ENCODE measurements at regions not wholly inside any gene's neighbourhood (a gene's known extent, or its start where the extent isn't known, plus 50 kb on each side); places are given as distances from the start of the nearest gene placed in this dataset.

DNA sequence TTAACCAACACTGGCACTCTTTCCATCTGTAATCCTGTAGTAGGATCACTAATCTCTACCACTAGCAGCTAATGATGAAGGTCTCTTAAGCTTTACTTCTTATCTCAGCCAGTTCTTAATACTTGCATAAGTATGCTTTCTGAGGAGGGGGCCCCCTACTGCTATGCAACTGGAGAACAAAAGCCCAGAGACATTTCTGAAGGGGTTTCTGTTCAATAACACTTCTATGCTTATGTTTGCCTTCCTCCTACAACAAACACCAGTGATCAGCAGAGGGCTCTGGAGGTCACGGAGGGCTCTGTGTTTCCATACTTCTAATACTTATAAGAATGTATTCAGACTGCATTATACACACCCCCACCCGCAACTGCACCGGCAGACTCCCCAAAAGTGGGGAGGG is 215.8 kb downstream of the BARHL2 start:
- DNase-seq (ENCODE audit: low read depth, low spot score): no peak

DNA sequence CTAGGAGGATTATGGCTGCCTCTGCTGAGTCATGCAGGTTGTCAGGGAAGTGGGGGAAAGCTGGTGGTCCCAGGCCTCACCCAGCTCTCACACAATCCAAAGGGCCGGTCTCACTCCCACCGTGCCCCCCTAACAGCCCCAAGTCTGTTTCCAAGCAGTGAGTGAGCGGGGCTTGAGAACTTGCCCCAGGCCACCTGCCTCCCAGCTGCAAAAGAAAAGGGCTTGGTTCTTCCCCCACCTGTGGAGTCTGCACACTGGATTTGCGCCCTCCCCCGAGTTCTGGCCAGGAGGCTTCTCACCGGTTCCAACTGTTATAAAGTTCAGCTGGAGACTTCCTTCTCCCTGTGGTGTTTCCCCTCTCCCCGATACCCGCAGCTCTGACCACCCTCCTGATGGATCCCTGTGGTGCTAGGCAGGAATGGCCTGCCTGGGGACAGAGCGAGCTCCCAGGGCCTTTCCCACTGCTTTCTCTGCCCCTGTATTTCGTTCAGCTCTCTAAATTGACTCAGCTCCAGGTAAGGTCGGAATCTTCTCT is 222.3 kb downstream of the BARHL2 start:
- no peak for DNase-seq (ENCODE audit: low read depth, low spot score)

DNA sequence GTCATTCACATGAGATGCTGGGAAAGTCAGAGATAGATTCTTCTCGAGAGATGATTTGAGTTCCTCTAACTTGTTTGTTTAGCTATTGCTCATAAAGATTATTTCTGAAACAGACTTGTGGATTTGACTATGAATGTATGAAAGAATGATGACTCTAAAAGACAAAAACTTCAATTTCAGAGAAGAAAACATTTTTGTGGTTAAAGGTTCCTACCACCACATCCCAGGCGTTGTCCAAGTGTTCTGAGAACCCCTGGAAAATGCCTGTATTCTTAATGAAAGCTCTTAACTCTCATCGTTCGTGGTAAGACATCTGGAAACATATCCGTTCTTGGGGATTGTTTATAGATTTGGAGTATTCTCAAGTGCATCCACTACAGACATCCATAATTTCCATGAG is 228.7 kb downstream of the BARHL2 start:
- no peak for DNase-seq (ENCODE audit: low read depth, low spot score)

DNA sequence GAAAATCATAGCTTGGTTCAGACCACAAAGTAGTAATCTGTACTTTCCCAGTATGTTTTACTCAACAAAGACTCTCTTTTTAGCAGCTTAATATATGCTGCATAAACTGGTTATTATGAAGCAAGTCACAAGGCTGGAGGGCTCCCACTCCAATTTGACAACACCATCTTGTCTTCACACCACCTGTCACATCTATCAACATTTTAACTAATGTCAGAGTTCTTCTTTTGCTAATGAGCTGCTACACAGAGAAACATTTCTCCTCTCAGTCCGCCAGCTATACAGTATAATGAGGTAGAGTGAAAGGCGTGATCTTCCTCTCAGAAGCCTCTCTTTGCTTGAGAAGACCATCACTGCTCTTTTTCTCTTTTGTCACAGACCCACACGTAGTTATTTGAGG is 230.1 kb downstream of the BARHL2 start:
- DNase-seq (ENCODE audit: low read depth, low spot score): no peak

DNA sequence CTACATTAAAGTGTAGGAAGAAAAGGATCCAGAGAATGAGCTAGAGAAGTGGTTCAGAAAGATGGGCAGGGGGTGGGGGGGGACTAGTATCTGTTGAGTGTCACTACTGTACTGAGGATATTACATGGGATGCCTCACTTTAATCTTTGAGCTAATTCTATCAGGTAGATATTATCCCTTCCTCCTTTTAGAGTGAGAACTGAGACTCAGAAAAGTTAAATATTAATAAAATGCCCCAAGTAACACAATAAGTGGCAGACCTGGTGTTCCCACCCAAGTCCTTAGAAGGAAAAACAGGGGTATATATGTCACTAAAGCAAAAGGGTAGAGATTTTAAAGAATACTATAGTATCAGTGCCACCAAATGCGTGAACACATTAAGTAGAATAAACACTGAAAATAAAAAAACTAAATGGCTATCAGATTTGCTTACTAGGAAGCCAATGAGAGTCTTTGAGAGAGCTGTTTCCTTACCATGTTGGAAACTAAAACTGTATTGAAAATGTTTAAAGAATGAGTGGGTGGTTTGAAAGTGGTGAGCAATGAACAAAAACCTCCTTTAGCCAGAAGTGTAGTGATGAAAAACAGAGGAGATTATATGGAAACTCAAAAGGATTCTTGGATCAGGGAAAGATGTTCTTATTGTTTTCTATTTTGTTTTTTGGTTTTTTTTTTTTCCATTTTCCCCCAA is 230.8 kb downstream of the BARHL2 start:
- no peak for DNase-seq (ENCODE audit: low read depth, low spot score)

DNA sequence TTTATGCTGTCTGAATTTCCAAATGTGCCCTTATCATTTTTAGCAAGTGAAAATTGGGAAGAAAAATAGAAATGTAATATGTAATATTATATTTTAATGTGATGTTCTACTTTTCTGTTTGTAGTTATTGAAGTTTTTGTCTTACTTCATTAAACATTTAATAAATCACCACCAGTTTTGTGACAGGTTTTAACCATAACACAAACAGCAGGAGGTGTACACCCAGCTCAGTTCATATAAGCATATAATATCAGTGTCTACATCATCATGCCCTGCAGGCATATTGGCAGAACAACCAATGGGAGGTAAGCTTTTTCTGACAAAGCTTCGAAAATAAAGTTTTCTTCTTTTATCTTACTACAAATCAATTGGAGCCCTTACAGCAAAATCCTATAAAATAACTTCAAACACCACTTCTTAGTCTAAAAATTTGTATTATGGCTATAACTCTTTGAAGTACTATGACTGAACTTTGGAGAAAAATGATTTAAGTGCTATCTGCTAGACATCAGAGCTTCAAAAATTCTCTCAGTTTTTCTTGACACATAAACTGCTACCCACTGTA is 236.7 kb downstream of the BARHL2 start:
- DNase-seq (ENCODE audit: low read depth, low spot score): no peak

DNA sequence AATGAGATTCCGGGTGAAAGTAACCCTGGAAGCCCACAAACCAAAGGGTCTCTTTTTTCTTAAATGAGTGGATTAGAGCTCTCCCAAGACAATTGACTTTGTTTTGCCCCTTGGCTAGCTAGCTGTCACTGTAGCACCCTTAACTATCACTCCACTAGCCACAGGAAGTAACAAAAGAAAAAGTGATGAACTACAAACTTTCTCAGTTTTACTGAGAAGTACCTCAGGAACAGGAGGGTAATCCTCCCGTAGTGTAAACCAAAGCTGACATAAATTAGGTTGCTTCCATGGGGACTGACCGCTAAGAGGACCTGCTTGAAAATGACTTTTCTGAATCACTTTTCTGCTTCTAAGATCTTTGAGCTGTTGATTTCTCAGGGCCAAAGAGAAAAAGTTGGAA is 240.1 kb downstream of the BARHL2 start:
- DNase-seq (ENCODE audit: low read depth, low spot score): no peak

DNA sequence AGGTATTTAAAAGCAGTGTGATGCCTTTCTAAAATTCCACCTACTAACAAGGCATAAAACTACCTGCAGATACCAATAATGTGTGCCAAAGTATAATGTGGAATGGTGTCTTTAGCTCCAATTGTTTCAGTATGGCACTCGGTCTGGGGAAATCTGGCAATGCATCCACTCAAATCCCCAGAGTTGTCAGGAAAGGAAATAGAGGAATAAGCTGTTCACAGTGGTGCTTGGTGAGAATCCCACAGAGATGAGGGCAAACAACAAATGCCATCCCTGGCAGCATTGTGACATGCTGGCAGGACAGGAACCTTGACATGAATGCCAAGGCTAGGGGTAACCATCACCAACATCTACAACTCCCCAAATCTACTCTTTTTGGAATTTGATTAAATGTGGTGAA is 240.7 kb downstream of the BARHL2 start:
- no peak for DNase-seq (ENCODE audit: low read depth, low spot score)

DNA sequence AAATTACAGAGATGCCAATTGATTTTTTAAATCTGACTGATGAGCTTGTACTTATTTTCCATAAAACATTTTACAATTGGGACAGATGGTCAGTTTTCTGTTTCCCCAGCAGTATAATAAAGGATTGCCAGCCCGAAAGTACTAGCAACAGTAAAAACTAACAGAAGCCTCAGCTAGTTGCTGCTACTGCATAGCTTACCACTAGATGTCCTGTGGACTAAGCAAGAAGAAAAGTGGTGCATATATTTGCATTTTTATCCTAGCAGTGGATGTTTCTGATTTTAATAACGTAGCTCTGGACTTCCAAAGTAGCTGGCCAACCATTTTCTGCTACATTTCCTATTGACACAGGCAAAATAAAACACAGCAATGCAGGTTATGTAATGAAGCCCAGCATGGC is 241.5 kb downstream of the BARHL2 start:
- no peak for DNase-seq (ENCODE audit: low read depth, low spot score)

DNA sequence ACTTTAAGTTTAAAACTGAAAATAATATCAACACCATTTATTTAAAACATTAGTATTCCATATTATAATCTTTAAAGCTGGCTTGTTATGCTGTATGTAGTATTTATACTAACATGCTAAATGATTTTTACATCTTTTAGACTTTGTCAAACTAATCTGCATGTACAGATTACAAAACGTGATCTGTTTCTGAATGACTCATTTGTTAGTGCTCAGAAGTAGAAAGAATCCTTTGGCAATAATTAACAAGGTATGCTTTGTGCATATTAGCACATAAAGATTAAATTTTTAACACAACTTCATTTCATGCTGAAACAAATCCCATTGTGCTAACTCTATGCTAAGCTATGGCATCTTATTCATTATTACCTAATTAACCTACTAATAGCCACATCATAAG is 242.4 kb downstream of the BARHL2 start:
- DNase-seq (ENCODE audit: low read depth, low spot score): no peak

DNA sequence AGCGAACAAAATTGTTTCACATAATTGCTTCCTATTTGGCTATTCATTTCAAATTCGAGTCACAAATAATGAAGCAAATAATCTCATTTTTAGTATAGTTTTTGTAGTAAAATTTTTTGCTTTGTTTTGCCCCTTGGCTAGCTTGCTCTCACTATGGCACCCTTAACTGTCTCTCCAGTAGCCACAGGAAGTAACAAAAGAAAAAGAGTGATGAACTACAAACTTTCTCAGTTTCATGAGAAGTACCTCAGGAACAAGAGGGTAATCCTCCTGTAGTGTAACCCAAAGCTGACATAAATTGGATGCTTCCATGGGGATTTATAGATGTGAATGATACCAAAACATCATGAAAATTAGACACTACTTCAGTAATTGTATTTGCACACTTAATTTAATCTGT is 242.9 kb downstream of the BARHL2 start:
- no peak for DNase-seq (ENCODE audit: low read depth, low spot score)

DNA sequence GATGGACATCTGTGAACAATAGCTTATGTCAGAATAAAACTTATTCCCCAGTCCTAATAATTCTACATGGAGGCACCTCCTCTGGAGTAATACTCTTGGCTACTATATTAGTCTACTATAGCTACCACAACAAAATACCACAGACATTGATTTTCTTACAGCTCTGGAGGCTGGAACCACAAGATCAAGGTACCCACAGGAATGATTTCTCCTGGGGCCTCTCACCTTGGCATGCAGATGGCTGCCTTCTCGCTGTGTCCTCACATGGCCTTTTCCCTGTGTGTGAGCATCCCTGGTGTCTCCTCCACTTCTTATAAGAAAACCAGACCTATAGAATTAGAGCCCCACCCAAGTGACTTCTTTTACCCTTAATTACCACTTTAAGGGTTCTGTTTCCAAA is 244.3 kb downstream of the BARHL2 start:
- no peak for DNase-seq (ENCODE audit: low read depth, low spot score)

DNA sequence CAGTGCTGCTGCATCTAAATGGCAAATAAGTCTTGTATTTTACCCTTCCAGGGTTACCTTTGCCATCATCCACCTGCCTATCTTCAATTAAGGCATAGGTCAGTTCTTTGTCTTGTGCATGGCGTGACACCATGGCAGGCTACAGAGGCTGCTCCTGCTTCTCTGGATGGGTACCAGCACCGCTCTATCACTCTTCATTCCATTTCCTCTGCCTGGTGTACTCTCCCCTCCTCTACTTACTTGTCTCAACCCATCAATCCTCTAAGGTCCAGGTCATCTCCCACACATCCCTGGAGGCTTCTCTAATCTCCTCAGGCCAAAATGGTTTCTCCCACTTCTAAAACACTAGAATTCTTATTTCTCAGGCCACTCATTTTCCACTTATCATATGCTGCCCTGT is 257.5 kb downstream of the BARHL2 start:
- DNase-seq (ENCODE audit: low read depth, low spot score): no peak

DNA sequence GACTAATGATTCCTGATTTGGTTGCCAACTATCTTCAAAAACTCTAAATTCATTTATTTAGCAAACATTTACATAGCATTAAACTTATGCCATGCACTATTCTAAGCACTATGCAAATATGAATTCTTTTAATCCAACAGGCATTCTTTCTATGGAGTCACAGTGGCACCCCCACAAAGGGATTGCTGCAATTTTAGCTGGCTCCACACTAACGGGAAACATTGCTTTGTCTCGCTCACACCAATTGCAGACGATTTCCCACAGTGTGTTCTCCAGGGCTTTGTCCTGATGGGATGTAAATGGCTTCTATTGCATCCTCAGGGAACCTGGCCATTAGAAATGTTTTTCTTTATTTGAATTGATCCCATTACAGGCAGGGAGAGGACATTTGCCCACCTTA is 259.1 kb downstream of the BARHL2 start:
- no peak for DNase-seq (ENCODE audit: low read depth, low spot score)

DNA sequence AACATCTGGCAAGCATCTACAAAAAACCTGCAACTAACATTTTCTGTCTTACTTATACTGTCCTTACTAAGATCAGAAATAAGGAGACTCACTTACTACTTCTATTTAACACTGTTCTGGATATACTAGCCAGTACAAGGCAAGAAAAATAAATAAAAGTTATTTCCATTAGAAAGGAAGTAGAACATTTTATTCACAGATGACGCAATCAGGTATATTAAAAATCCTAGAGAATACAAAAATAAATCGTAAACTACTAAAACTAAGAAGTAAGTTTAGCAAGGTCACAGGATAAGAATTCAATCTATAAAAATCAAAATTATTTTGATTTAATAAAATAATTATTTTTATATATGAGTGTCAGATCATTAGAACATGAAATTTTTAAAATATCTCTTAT is 264.6 kb downstream of the BARHL2 start:
- DNase-seq (ENCODE audit: low read depth, low spot score): no peak

DNA sequence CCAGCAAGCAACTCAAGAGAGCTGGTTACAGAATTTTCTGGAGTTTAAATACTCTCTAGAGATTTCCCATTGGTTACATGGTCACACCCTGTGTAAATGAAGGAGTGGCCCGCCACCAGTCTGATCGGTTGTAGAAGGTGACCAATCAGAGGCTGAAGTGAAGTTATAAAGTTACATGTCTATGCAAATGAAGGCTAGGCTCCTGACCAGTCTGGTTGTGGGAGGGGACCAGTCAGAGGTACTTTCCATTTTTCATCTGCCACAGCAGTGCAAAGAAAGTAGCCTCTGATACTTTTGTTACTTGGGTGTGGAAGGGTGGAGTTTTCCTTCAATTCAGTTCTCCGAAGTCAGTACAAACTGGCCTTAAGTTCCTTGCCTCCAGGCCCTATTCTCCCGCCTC is 273.7 kb downstream of the BARHL2 start:
- no peak for DNase-seq (ENCODE audit: low read depth, low spot score)

DNA sequence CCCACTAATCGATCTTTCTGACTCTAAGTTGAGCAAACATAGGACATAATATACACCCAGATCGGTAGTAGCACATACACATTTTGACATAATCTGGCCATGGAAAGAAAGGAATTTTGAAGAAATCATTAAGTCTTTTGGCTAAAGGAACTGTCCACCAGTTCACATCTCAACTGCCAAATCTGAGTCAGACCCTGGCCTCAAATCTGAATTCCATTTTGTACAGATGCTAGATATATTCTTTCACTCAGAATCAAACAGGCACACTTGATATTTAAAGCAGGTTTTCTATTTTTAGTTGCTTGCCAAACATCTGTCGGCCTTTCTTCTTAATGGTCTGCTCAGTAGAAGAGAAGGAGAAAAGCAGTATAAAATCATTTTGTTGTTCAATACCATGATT is 281.8 kb downstream of the BARHL2 start:
- no peak for DNase-seq (ENCODE audit: low read depth, low spot score)

DNA sequence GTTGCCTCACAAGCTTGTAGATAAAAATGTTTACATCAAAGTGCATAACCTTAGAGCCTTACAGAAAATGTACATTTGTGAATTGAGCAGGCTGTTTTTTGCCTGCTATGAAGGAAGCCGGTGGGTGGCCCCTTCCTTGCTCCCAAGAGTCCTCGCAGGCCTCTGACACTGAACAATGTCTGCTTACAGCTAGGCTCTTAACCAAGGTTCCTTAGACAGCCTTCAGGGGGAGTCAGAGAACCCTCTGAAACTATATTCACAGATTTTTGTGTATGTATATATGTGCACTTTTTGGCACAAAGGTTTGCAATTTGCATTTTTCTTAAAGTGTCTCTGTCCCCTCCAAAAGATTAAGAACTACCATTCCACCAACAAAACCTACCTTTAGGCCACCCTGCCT is 282.6 kb downstream of the BARHL2 start:
- DNase-seq (ENCODE audit: low read depth, low spot score): no peak

DNA sequence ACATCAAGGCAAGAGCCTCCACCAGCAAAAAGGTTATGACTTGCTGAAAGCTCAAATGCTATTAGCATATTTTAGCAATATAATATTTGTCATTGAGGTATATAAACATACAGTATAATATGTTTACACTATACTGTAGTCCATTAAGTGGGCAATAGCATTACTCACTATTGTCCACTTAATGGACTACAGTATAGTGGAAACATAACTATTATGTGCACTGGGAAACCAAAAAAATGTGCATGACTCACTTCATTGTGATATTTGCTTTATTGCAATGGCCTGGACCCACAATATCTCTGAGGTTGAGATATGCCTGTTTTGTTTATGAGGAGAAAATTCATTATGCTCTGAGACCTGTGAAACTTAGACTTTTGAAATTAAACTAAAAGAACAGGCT is 300.0 kb downstream of the BARHL2 start:
- DNase-seq (ENCODE audit: low read depth, low spot score): no peak

DNA sequence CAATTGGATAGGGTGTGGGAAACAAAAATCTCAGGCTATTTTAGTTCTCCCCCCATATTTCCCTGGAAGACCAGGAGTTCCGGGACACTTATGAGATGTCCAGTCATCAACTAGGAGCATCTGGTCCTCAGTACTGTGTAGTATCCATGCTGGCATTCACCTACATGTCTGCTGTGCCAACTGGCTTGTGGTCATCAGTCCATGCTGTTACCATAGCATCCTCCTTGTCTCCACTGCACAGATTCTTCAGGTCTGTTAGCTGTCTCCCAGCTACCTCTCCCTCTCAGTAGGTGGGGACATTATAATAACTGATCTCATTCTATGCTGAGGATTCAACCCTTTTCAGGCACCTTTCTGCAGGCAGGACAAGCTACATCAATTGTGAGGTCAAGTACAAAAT is 302.9 kb downstream of the BARHL2 start:
- no peak for DNase-seq (ENCODE audit: low read depth, low spot score)

DNA sequence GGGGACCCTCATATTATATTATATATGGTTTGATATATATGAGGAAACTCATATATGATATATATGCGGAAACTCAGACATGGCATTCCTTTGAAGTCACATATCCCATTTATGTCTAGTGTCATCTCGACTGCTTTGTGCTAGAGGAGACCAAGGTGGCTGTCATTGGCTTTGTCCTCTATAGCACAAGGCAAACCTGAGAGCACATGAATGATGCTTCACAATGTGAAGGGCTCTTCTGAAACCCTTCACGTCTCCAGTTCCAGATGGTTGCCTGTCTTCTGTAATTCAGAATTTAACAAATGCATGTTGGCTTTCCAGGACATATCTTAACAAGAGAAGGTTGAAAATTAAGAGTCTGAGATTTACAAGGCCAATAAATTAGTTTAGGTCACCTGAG is 303.6 kb downstream of the BARHL2 start:
- no peak for DNase-seq (ENCODE audit: low read depth, low spot score)

DNA sequence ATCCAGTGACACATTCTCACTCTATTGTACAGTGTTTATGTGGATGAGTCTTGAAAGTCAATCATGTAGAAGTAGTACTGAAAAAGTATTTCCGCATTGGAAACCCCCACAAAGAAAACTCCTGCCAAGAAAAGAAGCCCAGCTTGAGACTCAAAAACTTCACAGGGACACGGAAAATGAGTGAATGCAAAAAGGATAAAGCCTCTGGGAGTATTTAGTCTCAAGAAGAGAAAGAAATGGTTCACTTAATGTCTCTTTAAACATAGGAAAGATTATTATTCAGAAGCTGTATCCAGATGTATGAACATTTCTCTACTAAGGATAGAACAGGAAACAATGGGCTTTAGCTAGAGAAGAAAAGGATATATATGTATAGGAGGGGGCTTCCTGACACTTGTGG is 304.5 kb downstream of the BARHL2 start:
- no peak for DNase-seq (ENCODE audit: low read depth, low spot score)

DNA sequence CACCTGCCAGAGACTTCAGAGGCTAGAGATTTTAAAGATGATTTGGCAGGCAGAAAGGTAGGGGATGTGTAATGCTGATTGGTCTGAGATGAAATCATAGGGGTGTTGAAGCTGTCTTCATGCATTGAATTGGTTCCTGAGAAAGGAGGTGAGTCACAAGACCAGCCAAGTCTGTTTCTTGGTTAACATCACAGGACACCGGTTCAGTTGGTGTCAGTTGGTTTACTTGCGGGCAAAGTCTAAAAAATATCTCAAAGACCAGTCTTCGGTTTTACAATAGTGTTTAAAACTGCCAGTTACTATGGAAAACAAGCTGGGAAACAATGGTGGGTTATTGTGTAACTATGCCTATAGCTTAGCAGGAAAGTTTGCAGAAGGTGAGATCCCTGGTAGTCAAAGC is 305.9 kb downstream of the BARHL2 start:
- DNase-seq (ENCODE audit: low read depth, low spot score): no peak

DNA sequence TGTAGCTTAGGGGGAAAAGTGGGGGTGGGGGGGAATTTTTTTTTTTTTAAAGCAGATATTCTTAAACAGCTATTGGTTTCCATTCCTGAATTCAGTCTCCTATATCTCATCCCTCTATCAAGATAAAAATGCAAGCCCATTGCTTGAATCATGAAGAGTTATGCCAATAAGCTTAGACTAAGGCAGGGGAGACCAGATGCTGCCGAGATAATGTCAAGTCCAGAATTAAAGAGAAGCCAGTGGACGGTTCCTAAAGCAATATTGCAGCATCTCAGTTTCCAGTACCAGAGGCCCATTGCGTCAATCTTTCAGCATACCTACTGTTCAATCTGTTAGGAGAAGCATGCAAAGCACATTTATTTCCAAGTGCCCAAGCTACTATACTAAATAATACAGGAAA is 309.4 kb downstream of the BARHL2 start:
- no peak for DNase-seq (ENCODE audit: low read depth, low spot score)
